T-helper 1 cell (primary cell): ENCODE measurements at regions not wholly inside any gene's neighbourhood (a gene's known extent, or its start where the extent isn't known, plus 50 kb on each side); places are given as distances from the start of the nearest gene placed in this dataset.

ENCODE experiments used
- DNase-seq, 5 donors: peaks; one replicate each; pipeline ENCODE4 v3.0.0-alpha.2; 2012 to 2020

DNA sequence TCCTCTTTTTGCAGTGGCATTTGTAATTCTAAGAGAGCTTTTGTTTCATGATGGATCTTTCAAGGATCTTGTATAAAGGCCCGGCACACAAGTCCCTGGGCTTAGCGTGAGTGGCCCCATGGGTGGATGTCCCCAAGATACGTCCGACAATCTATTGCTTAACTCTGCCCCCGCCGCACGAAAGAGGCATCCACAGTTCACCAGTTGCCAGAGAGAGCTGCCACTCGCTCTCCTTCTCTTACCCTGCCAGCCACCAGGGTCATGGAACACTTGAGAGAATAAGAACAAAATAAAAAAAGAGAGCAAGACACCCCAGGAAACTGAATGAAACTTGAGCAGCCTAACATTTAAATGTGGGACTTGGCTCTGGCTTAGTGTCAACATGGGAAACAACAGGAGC, 92.3 kb downstream of the CTAGE1 start:
- DNase-seq, result no peak

DNA sequence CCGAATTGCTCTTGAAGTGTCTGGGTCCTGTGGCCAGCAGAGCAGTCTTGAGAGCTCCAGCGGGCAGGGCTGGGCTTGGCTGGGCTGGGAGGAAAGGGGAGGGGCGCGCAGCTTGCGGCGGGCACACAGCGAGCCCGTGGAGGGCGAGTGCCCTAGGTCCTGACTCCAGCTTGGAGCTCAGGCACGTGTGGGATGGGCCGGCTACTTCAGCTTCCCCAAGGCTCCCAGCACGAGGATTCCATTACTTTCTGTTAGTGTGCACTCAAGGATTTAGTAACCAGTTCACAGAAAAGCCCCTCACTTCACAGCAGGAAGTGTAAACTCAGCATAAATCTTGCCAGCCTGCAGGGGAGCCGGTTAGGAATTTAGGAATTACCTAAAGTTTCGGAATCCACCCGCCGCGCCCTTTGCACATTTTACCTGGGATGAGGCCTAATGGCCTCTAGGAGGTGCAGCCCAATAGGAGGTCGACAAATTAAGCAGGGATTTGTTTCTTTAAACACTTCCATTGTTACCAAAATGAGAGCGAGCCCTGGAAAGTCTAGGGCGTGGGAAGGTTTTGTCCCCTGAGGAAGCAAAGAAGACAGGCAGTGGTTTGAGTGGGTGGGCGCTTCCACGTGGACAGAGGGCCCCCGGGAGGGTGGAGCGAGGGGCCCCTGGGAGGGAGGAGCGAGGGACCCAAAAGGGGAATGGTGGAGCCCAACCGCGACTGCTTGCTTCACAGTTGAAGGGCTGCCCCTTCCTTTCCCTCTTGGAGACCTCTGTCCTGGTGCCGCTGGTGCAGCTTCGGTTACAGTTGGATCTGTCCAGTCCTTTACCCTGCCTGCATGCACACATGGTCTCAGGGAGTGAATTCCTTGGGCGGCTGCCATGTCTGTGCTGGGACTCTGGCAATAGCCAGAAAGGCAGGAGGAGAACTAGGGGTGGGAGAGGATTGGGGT, 93.3 kb downstream of the CTAGE1 start:
- DNase-seq, result no peak

DNA sequence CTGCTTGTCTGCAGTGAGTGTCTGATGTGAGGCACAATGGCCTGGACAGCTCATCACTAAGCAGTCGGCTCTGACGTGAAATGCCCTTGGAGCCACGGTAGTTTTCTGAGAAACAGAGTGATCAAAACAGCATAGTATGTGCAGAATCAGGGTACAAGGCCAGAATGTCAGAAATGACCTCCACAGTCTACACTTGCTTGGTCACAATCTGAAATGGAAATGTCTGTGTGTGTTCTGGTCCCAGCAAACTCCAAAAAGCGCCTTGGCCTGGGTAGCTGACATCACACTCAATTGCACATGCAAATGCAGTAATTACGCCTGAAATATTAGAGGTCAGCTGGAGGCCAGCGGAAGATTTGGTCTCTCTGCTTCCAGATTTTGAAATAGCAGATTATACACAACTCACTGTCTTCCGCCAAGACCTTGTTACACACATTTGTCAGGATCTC, 95.4 kb downstream of the CTAGE1 start:
- DNase-seq, result no peak

DNA sequence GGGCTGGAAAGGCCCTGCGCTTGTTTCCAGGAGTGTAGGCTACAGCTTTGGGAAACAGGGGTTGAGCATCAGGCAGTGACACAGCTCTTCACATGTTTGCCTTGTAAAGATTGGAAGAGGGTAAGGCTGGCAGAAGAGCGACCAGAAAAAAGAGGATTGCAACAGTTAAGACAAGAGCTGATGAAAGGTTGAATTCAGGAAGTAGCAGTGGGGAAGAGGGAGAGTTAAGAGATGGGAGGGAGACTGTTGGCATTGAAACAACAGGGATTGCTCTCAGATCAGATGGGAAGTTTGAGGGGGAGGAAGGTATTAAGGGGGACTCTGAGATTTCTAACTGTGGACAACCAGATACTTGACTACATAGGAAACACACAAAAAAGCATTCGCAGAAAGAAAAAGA, 96.9 kb downstream of the CTAGE1 start:
- DNase-seq, result no peak

DNA sequence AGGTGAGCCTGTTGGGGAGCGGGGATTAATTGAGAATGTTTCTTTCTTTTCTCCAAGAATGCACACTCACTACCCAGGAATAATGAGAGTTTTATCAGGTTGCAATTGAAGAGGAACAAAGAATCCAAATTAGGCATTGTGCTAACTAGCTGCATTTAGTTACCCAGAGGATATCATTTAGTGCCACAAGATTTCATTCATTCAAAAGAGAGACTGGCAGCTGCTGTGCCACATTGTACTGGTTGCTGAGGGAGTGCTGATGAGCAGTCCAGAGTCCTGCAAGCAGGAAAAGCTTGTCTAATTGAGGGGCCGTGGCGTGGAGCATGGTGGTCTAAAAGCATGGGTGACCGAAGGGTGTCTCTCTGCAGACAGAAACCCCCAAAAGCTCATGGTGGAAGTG, 97.6 kb downstream of the CTAGE1 start:
- DNase-seq, result no peak

DNA sequence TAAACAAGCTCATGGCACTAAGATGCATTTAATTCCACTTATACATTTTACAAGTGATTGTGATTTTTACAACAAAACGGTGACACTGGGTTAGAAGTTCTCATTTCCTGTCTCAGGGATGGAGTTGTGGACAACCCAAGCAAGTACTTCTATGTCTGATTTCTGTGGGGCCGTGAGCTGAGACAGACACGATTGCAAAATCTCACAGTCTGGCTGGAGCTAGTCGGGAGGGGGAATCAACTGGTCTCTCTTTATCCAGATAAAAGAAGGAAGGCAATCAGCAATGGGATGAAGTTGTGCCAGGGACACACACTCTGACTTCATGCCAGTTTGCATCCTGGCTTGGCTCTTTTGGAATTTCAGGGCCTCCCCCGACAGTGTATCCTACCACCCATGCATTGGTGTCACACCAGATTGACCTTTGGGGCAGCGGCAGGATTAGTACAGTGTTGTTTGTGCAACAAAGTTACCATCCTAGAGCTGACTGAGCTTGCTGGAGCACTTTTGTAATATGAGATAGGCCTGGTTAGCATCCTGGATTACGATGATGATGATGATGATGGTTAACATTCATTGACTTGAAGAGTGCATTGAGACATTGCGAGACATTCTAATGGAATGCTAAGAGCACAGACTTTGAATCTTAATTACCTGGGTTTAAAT, 98.8 kb downstream of the CTAGE1 start:
- DNase-seq, result no peak

DNA sequence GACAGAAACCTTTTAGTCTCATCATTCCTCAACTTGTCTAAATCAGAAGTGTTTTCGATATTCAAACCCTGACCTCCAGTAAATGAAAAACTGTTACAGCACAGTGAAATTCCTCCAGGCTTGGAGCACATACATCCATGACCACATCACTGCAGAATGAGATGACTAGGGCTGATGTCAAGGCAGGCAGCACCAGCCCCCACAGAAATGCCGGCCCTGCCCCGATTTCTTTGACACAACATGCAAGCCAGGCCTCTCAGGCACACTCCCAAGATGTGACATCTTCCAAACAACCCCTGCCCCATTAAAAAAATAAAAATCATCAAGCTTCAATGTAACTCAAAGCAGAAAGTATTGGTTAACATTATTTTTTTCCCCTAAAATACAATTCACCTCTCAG, 103.3 kb downstream of the CTAGE1 start:
- DNase-seq, result no peak

DNA sequence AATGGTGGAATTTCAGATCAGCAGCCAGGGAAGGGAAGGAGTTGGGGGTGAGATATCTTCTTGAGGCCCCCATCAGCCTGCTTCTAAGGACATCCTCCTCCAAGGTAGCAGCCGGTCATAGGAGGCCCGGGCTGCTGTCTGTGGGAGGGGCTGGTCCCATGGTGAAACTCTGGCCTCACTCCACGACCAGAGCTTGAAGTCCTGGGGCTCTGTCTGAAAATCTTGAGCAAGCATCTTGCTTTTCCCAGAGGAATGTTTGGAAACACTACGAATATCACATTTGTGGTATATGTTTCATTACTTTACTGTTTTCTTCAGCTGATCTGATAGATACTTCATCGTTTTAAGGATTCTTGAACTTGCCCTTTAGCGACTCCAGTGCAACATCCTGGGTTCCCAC, 103.7 kb downstream of the CTAGE1 start:
- DNase-seq, result no peak

DNA sequence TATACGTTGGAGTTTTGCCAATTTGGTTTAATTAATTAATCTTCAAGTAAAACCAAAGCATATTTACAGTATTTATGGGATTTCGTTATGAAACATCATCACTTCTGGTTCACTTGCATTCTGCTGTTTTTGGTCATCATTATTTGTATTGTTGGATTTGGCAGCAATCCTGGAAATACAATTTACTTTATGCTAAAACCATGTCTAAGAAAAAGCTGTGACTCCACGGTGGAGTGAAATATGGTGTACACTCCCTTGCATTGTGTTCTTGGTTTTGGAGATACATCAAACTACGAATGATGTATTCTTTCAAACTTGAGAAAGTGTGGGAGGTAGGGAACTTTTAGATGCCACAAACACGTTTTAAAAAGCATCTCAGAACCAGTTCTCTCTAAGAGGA, 106.4 kb downstream of the CTAGE1 start:
- no peak for DNase-seq

DNA sequence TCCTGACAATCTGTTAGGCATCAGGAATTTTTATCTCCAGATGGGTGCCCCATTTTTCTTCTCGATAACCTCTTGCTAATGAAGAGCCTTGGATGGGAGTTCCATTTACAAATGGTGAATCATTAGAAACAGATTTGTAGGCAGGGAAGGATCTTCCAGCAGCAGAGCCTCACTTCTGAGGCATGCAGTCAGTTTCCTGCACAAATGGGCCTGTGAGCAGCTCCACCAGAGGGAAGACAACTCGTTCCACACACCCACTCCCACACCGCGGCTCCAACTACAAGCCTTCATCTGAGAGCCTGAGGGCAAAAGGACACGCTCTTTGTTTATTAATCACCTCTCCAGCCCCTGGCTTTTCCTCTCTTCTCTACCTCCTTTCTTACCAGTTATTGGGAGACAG, 108.5 kb downstream of the CTAGE1 start:
- DNase-seq, result no peak

DNA sequence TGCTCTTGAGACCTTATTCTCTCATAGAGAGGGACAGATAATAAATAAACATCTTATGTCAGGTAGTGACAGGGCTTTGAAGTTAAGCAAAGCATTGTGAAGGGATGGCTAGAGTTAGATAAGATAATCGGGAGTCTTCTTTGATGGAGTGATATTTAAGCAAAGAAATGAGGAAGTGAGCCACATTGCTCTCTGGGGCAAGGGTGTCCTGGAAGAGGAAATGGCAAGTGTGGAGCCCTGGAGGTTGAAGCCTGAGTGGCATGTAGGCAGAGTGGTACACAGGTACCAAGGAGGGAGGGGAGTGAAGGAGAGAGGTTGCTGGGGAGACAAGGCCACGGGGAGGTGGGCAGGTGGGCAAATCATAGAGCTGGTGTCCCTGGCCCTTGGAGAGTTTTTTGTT, 110.2 kb downstream of the CTAGE1 start:
- DNase-seq, result no peak

DNA sequence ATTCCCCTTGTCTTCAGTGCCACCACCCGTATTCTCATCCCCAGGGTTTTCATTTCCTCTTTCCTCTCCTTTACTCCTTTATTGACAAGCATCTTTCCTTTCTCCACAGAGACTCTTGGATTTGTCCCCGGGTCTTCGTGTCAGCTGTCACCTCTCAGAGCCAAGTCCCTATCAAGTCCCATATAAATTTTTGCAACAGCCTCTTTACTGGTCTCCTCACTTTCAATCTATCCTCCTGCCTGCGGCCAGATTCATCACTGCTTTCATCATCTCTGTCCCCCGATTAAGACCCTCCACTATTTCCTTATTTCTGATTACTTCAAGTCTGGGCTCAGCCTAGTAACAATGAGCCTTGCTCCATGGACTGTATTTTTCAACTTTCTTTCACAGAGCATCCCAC, 113.8 kb downstream of the CTAGE1 start:
- DNase-seq, result no peak

DNA sequence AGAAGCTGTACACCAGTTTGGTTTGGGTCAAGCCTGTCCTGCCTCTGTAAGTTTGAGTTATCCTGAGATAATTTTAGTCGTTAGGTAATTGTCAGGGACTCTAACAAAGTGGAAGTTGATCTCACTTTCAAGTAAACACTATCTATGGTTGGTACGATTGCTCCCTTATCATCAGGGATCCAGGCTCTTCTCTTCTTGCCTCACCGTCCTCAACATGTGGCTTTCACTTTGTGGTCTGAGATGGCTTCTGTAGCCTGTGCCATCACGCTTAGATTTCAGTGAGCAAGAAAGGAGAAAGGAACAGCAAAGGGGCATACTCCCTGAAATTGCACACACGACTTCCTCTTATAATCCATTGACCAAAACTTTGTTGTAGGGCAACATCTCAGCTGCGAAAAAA, 115.6 kb downstream of the CTAGE1 start:
- no peak for DNase-seq

DNA sequence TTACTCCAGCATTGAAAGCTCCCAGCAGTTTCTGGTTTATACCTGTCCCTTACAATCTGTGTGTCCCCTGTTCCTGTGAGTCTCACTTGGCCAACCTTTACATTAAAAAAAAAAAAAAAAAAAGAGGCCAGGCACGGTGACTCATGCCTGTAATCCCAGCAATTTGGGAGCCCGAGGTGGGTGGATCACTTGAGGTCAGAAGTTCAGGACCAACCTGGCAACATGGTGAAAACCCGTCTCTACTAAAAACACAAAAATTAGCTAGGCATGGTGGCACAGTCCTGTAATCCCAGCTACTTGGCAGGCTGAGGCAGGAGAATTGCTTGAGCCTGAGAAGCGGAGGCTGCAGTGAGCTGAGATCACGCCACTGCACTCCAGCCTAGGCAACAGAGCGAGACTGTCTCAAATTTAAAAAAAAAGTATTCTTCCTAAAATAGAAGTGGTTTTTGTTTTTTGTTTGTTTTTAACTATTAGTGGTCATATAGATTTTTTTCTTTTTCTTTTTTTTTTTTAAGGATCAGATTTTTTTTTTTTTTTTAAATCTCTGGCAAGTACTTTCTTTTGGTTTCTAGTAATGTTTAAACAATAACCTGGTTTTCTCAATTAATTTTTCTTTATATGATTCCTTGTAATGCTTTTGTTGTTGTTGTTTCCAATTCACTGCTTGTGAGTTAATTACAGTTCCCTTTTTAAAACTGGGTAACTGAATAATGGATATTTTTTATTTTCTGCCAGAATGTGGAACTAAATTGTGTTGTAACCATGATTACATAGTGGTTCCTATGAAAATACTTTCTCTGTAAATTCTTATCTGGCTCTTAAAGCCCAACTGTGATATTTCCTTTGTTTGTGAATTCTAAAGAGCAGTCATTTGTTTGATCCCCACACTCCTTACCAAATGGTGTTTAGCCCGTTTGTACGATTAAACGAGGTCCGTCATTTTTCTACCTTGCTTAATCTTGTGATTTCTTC, 116.8 kb downstream of the CTAGE1 start:
- DNase-seq, result no peak

DNA sequence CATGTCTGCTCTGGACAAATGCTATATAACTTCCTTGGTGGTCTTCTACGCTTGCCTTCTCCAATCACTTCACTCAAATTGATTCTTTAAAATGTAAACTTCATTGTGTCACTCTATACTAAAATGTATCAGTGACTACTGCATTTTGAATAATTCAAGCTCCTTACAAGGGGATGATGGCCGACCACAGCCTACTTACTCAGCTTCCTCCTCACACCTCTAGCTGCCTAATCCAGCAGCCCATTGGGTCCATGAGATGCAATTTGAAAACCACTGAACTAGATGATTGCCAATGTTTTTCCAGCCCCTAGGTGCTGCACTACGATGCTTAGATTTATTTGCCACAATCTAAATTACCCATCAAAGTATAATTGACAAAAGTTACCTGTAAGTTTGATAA, 120.7 kb downstream of the CTAGE1 start:
- DNase-seq, result no peak

DNA sequence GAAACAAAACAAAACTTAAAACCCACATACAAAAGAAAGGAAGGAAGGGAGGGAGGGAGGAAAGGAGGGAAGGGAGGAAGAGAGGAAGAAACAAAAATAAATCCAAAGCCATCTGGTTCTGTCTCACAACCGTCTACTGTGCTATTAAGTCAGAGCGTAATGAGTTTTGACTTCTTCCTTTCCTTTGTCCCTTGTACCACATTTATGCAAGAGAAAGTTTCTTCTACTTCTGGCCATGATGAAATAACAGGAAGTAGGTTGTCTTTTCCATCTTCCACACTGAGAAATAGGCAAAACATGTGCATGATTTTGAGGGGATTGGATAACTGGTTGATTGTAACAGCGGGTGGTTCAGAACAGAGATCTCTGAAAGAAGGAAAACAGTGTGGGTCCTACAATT, 121.4 kb downstream of the CTAGE1 start:
- DNase-seq, result no peak

DNA sequence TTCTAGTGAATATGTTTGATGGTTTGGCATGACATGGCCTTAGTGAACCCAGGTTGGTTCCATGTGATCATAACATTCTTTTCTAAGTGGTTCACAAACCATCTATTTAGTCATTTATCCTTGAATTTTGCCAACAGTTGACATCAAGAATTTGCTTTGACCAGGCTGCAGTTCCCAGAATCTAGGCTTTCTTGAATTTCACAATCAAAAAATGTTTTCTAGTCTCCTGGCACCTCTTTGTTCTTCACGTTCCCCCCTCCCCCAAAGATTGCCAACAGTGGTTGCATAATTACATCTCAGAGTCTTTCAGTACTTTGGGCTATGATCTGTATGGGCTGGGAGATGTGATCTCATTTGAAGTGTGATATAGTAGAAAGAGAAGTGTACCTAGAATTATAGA, 124.0 kb downstream of the GATA6 start:
- DNase-seq, result no peak

DNA sequence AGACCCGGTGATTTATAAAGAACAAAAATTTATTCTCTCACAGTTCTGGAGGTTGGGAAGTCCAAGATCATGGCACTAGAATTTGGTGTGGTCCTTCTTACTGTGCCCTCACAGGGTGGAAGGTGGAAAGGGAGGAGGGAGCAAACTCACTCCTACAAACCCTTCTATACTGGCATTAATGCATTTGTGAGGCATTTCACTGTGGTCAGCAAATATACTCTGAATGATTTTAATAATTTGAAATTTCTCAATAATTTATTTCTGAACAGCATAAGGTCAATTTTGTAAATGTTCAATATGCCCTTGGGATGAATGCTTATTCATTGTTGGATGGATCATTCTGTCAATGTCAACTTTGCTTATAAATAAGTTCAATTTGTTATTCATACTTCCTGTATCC, 120.6 kb downstream of the GATA6 start:
- DNase-seq, result no peak

DNA sequence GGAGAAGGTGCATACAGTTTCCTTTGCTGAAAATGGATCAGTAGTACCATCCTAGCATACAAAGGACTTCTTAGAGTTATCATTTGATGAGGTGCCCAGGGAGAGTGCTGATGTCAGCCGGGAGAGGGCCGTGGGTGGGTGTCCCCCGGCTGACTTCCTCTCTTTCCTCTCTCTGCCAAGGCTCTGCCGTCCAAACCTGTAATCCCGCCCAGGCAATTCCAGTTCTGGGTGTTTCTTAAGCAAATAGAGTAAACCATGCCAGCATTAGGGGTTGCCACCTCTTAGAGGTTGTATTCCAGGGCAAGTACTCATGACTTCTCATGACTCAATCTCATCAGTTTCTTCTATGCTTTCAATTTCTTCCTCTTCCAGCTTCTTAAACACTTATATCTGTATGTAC, 117.2 kb downstream of the GATA6 start:
- no peak for DNase-seq

DNA sequence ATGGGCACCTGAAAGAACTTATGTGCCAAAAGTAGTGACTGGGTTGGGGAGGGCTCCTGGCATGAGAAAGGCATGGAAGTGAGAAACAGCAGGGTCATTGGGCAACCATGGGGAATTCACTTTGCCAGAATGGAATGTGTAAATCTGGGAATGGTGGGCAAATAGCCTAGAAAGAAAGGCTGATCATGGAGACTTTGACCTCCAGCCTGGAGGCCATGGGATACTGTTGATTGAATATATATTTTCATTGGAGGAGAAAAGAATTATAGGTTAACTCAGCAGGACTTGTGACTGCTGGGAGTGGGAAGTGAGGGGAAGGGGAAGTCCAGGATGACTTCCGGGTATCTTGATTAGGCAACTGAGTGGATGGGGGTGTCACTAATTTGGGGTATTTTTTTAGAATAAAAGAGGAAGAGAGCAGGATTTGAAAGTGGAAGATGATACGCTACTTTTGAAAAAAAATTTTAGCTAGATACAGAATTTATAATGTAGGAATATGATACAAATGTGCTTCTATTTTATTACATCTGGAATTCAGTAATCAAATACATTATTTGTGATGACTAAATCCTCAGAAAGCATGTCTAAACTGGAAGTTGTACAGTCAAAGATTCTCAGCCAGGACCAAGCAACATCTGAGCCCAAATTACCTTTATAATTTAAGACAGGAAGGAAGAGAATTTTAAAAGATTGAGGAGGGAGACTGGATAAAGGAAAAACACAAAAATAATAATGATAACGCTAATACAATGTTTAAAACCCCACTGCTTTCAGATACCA, 116.2 kb downstream of the GATA6 start:
- DNase-seq, result no peak

DNA sequence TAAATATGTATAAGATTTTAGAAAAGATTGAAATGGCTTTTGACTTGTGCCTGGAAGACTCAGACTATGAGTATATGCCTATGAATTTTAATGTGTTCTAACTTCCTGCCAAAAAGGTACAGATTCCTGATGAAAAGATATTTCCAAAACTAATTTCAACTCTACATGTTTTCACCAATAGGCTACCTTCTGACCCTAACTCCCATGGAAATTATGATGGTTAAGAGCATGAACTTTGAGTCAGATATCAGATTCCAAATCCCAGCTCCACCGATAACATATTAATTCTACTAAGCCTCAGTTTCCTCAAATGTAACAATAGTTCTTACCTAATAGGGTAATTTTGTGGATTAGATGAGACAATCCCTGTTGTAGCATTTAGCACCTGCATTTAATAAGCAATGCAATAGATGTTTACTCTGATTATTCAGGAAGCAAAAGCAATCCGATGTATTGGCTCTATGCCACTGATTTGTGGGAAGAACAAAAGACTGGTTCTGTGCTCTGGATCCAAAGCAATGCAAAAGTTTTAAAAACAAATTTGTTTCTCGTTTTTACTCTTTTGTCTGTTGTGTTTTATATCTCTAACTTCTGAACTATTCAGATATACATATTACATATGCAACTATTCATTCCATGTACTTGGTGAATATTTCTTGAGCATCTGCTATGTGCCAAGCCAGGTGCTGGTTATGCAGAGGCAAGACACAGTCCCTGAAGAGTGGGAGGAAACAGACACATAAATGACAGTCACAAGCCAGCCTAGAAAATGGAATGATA, 115.4 kb downstream of the GATA6 start:
- no peak for DNase-seq
